ENCODE measurements at regions not wholly inside any gene's neighbourhood (a gene's known extent, or its start where the extent isn't known, plus 50 kb on each side); places are given as distances from the start of the nearest gene placed in this dataset.

DNA sequence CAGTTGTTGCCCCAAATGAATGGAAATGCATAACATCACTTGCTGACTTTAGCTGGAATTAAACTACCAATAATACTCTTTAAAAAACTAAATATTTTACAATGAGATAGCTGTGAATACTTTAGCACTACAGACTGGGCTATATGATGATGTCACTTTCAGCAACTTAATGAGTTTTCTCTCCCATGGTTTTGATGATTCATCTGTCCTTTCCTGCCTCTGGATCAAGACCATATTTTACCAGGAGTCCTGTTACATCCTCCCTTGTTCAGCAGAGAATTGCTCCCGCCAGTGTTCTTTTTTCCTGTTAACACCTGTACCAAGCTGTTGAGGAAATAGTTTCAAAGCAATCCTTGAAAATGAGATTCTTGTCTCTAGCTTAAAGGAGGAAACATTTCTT, 543.0 kb downstream of the SPRY1 start:
- Mint-ChIP-seq H3K36me3 (no peaks in the 10 kb centered on the region), H3K4me3 (no peak overlapping the region), H3K27me3 (ENCODE audit: low read depth in 2 of 2) (no peaks in the 10 kb centered on the region), H3K27ac (no peak overlapping the region), H3K4me1 (no peaks in the 10 kb centered on the region), H3K9me3 (peaks cover 2% of the 10 kb centered on the region in 2 donors)
- Histone ChIP-seq H3K27ac (ENCODE audit: low read length) (no peak overlapping the region), H3K27me3 (ENCODE audit: control insufficient read depth, insufficient read depth, low read length) (no peaks in the 10 kb centered on the region), H3K9me3 (ENCODE audit: control insufficient read depth, insufficient read depth, low read length) (no peaks in the 10 kb centered on the region), H3K36me3 (ENCODE audit: control insufficient read depth, insufficient read depth, low read length) (no peaks in the 10 kb centered on the region), H3K4me3 (ENCODE audit: low read length) (no peak overlapping the region), H3K4me1 (ENCODE audit: control insufficient read depth, insufficient read depth, low read length) (no peaks in the 10 kb centered on the region)
- WGBS (ENCODE audit: insufficient coverage), result 100% methylated on average over 1 of the region's 1 CpG
- no peak for ATAC-seq
- TF ChIP-seq, protein P1, sequence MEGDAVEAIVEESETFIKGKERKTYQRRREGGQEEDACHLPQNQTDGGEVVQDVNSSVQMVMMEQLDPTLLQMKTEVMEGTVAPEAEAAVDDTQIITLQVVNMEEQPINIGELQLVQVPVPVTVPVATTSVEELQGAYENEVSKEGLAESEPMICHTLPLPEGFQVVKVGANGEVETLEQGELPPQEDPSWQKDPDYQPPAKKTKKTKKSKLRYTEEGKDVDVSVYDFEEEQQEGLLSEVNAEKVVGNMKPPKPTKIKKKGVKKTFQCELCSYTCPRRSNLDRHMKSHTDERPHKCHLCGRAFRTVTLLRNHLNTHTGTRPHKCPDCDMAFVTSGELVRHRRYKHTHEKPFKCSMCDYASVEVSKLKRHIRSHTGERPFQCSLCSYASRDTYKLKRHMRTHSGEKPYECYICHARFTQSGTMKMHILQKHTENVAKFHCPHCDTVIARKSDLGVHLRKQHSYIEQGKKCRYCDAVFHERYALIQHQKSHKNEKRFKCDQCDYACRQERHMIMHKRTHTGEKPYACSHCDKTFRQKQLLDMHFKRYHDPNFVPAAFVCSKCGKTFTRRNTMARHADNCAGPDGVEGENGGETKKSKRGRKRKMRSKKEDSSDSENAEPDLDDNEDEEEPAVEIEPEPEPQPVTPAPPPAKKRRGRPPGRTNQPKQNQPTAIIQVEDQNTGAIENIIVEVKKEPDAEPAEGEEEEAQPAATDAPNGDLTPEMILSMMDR (IDR thresholded peaks at IDR 0.05), result no peak
- intact Hi-C loops (cut with micrococcal nuclease), result no loop called here
- no peak for DNase-seq

DNA sequence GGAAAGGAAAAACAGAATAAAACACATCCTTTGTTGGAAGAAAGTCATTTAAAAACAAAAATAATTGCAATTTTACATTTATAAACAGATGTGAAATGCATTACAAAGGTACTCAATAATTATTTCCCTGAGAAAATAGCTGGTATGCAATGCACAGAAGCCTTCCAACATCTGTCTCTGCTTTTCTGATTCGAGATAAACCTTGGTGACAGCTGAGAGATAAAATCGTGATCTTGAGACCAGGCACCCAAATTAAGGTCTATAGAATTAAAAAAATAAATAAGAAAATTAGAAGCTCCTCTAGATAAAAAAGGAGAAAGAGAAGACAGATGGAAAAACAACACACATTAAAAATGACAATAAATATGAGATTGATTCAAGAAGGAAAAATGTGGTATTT, 544.0 kb downstream of the SPRY1 start:
- H3K27ac Mint-ChIP-seq, result no peak overlapping the region
- H3K36me3 Mint-ChIP-seq, result no peaks in the 10 kb centered on the region
- ATAC-seq (no peak), DNase-seq (no peak)
- Histone ChIP-seq H3K4me1 (ENCODE audit: control insufficient read depth, insufficient read depth, low read length) (no peaks in the 10 kb centered on the region), H3K27me3 (ENCODE audit: control insufficient read depth, insufficient read depth, low read length) (no peaks in the 10 kb centered on the region), H3K27ac (ENCODE audit: low read length) (no peak overlapping the region), H3K36me3 (ENCODE audit: control insufficient read depth, insufficient read depth, low read length) (no peaks in the 10 kb centered on the region), H3K4me3 (ENCODE audit: low read length) (no peak overlapping the region), H3K9me3 (ENCODE audit: control insufficient read depth, insufficient read depth, low read length) (no peaks in the 10 kb centered on the region)
- H3K27me3 Mint-ChIP-seq (ENCODE audit: low read depth in 2 of 2), result no peaks in the 10 kb centered on the region
- H3K9me3 Mint-ChIP-seq, result peaks cover 0 to 2% of the 10 kb centered on the region in 2 donors
- 80% methylated on average over 1 of the region's 2 CpGs for WGBS (ENCODE audit: insufficient coverage)
- intact Hi-C loops (cut with micrococcal nuclease), result no loop called here
- TF ChIP-seq, protein P1 (IDR thresholded peaks at IDR 0.05), result no peak
- H3K4me1 Mint-ChIP-seq, result no peaks in the 10 kb centered on the region
- H3K4me3 Mint-ChIP-seq, result no peak overlapping the region

DNA sequence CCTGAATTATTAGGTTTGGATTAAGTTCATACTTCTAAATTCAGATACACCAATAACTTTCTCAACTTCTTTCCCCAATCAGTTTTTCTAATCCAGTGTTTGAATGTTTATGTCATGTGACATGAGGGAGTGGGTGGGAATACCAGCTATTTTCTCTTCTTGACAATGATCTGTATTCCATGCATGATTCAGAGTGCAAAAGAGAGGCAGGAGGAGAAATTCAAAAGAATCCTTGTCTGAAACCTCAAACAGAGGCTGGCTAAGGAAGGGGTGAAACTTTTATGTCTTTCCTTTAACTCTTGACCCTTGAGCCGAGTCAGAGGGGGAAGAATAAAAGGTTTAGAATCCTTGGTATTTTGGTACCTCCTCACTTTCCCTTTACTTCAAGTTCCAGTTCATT, 544.7 kb downstream of the SPRY1 start:
- DNase-seq, result no peak
- Histone ChIP-seq H3K36me3 (ENCODE audit: control insufficient read depth, insufficient read depth, low read length) (no peaks in the 10 kb centered on the region), H3K9me3 (ENCODE audit: control insufficient read depth, insufficient read depth, low read length) (no peaks in the 10 kb centered on the region), H3K4me1 (ENCODE audit: control insufficient read depth, insufficient read depth, low read length) (no peaks in the 10 kb centered on the region), H3K4me3 (ENCODE audit: low read length) (no peak overlapping the region), H3K27ac (ENCODE audit: low read length) (no peak overlapping the region), H3K27me3 (ENCODE audit: control insufficient read depth, insufficient read depth, low read length) (no peaks in the 10 kb centered on the region)
- TF ChIP-seq, protein P1 (IDR thresholded peaks at IDR 0.05), result no peak
- no peaks in the 10 kb centered on the region for H3K27me3 Mint-ChIP-seq (ENCODE audit: low read depth in 2 of 2)
- 60% methylated on average over 1 of the region's 1 CpG for WGBS (ENCODE audit: insufficient coverage)
- no peak for ATAC-seq
- peaks cover 0 to 2% of the 10 kb centered on the region in 2 donors for H3K9me3 Mint-ChIP-seq
- H3K4me1 Mint-ChIP-seq, result no peaks in the 10 kb centered on the region
- intact Hi-C loops (cut with micrococcal nuclease), result no loop called here
- no peak overlapping the region for H3K4me3 Mint-ChIP-seq
- no peaks in the 10 kb centered on the region for H3K36me3 Mint-ChIP-seq
- H3K27ac Mint-ChIP-seq, result no peak overlapping the region

DNA sequence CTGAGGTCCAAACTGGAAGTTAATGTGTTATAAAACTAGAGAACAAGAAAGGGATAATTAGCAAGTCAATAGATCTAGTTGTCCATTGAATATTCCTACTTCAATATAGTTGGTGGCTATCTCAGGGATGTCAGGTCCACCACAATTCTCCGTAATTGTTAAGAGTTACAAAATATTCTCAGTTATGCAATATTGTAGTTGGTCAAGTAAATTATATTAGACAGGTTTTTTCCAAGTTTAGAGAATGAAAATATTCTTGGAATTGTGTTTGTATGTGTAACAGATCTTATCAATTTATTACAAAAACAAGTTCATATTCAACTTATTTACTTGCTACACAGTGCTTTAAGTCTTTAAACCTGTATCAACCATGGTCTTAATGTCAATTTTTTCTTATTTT, 547.4 kb downstream of the SPRY1 start:
- Mint-ChIP-seq H3K36me3 (no peaks in the 10 kb centered on the region), H3K27ac (no peak overlapping the region), H3K4me1 (no peaks in the 10 kb centered on the region), H3K9me3 (peaks cover 2 to 4% of the 10 kb centered on the region in 2 donors), H3K4me3 (no peak overlapping the region), H3K27me3 (ENCODE audit: low read depth in 2 of 2) (no peaks in the 10 kb centered on the region)
- TF ChIP-seq, protein P1 (IDR thresholded peaks at IDR 0.05), result no peak
- Histone ChIP-seq H3K27ac (ENCODE audit: low read length) (no peak overlapping the region), H3K4me1 (ENCODE audit: control insufficient read depth, insufficient read depth, low read length) (no peaks in the 10 kb centered on the region), H3K9me3 (ENCODE audit: control insufficient read depth, insufficient read depth, low read length) (no peaks in the 10 kb centered on the region), H3K27me3 (ENCODE audit: control insufficient read depth, insufficient read depth, low read length) (no peaks in the 10 kb centered on the region), H3K36me3 (ENCODE audit: control insufficient read depth, insufficient read depth, low read length) (no peaks in the 10 kb centered on the region), H3K4me3 (ENCODE audit: low read length) (no peak overlapping the region)
- intact Hi-C loops (cut with micrococcal nuclease), result no loop called here
- WGBS (ENCODE audit: insufficient coverage), result 100% methylated on average over 1 of the region's 1 CpG
- ATAC-seq (no peak), DNase-seq (no peak)
